HepG2 (cell line): ENCODE measurements at regions not wholly inside any gene's neighbourhood (a gene's known extent, or its start where the extent isn't known, plus 50 kb on each side); places are given as distances from the start of the nearest gene placed in this dataset.

Experiments used
- ATAC-seq: fragments of 200-7000 bp; cut with Tn5 transposase; 3 replicates; pipeline ENCODE4 v1.9.1; 2020; ENCODE audit warnings: mild to moderate bottlenecking, moderate library complexity
- BruUV-seq: library from RNA; stranded (reverse); fragments of 400-500 nt; replicated peaks from 2 replicates; lab custom pipeline; 2021; lab: Mats Ljungman, UMichigan
- CTCF ChIA-PET: fragments of 300-600 bp; formaldehyde crosslinking; extraction: SDS; loops from one replicate; lab custom pipeline; 2021; ENCODE audit warnings: low total read pairs, inconsistent platforms, low intra/inter-chr PET ratio; lab: Yijun Ruan, JAX
- POLR2A ChIA-PET: fragments of 350-600 bp; sonication (Branson Sonifier 250); formaldehyde crosslinking; loops from one replicate; lab custom pipeline; 2020; ENCODE audit warnings: antibody characterized with exemption, inconsistent platforms; lab: Yijun Ruan, JAX
- DNase-seq: peaks from one replicate; pipeline ENCODE4 v3.0.0-alpha.2; 2015; ENCODE audit warnings: low spot score
- FAIRE-seq: peaks from 3 replicates; lab custom pipeline; 2011; peaks lifted over from hg19 to GRCh38; lab: Jason Lieb, UNC
- H2AFZ ChIP-seq: one replicate; pipeline ENCODE4 v1.6.1; 2011; ENCODE audit warnings: low read length, inconsistent platforms
- H3K27ac ChIP-seq: fragments of 300-600 bp; 3 replicates; pipeline ENCODE4 v1.8.0; 2011; ENCODE audit warnings: mixed run types, mild to moderate bottlenecking, mixed read lengths, low read length, inconsistent platforms; ENCODE audit not compliant: insufficient read depth; ENCODE audit errors: extremely low read length
- H3K27me3 ChIP-seq, 2 experiments: fragments of 200-600 bp in 1 of 2; 2 replicates in 1 of 2; 3 replicates in 1 of 2; pipeline versions ENCODE4 v1.6.0 to v1.8.0; 2011; ENCODE audit warnings: low read length in 2 of 2, mild to moderate bottlenecking in 2 of 2, moderate library complexity in 2 of 2, inconsistent platforms in 1 of 2; ENCODE audit not compliant: insufficient read depth in 2 of 2, control insufficient read depth in 1 of 2
- H3K36me3 ChIP-seq, 2 experiments: fragments of 200-600 bp in 1 of 2; replicated peaks in 1 of 2; 2 replicates in 1 of 2; 3 replicates in 1 of 2; pipeline versions ENCODE4 v1.5.1 to v1.8.0; 2011; ENCODE audit warnings: low read length in 2 of 2, inconsistent platforms in 1 of 2; ENCODE audit not compliant: insufficient read depth in 2 of 2, control insufficient read depth in 1 of 2
- H3K4me1 ChIP-seq: 2 replicates; pipeline ENCODE4 v1.5.1; 2012; ENCODE audit warnings: low read length, inconsistent platforms; ENCODE audit not compliant: insufficient read depth
- H3K4me2 ChIP-seq: 2 replicates; pipeline ENCODE4 v1.6.0; 2011; ENCODE audit warnings: low read depth, low read length, inconsistent platforms
- H3K4me3 ChIP-seq, 3 experiments: fragments of 200-600 bp in 1 of 3; sonication (generic), shearing (Covaris generic) in 1 of 3; replicated peaks in 1 of 3; 2 replicates each; pipeline ENCODE4 v1.5.1; 2011 to 2016; ENCODE audit warnings: low read length in 3 of 3, inconsistent platforms in 2 of 3, low read depth in 2 of 3, mild to moderate bottlenecking in 2 of 3, control low read depth in 1 of 3, mixed read lengths in 1 of 3; ENCODE audit not compliant: insufficient read depth in 1 of 3
- H3K79me2 ChIP-seq: one replicate; pipeline ENCODE4 v1.6.1; 2011; ENCODE audit warnings: low read length, inconsistent platforms; ENCODE audit not compliant: insufficient read depth
- H3K9ac ChIP-seq: 2 replicates; pipeline ENCODE4 v1.6.0; 2011; ENCODE audit warnings: mild to moderate bottlenecking, low read depth, low read length, inconsistent platforms; ENCODE audit not compliant: insufficient read depth
- H3K9me3 ChIP-seq: 2 replicates; pipeline ENCODE4 v1.5.1; 2012; ENCODE audit warnings: mild to moderate bottlenecking, low read length
- H4K20me1 ChIP-seq: 2 replicates; pipeline ENCODE4 v1.6.0; 2011; ENCODE audit warnings: inconsistent platforms, mild to moderate bottlenecking, low read length, moderate library complexity; ENCODE audit not compliant: insufficient read depth
- CEBPZ ChIP-seq: IDR thresholded peaks from 2 replicates; pipeline ENCODE4 v1.6.1; 2012; ENCODE audit warnings: low read length, improper control_type of control experiment
- CHD2 ChIP-seq: IDR thresholded peaks from 2 replicates; pipeline ENCODE4 v1.6.1; 2011; ENCODE audit warnings: low read depth, low read length, improper control_type of control experiment
- HNF1B ChIP-seq: sonication (generic); formaldehyde crosslinking; IDR thresholded peaks from 2 replicates; pipeline ENCODE4 v1.5.1; 2020; ENCODE audit warnings: mild to moderate bottlenecking, moderate library complexity, missing genetic modification reagents
- IRF2 ChIP-seq: IDR thresholded peaks from 2 replicates; pipeline ENCODE4 v1.6.1; 2018; ENCODE audit warnings: missing genetic modification reagents, missing compliant biosample characterization
- TBX3 ChIP-seq: fragments of 450-650 bp; IDR thresholded peaks from 2 replicates; pipeline ENCODE4 v1.6.1; 2017; ENCODE audit warnings: antibody characterized with exemption, mild to moderate bottlenecking, inconsistent platforms, borderline replicate concordance
- TCF12 ChIP-seq, 2 experiments: fragments of 450-650 bp in 1 of 2; sonication (generic) in 1 of 2; formaldehyde crosslinking in 1 of 2; IDR thresholded peaks; 2 replicates each; pipeline versions ENCODE4 v1.6.1 to v1.8.0; 2017 to 2022; ENCODE audit warnings: antibody characterized with exemption in 1 of 2, mild to moderate bottlenecking in 1 of 2, missing genetic modification reagents in 1 of 2, moderate library complexity in 1 of 2
- TFDP2 ChIP-seq: sonication (generic); formaldehyde crosslinking; IDR thresholded peaks from 2 replicates; pipeline ENCODE4 v1.4.0; 2020; ENCODE audit warnings: missing genetic modification reagents
- YY1 ChIP-seq: IDR thresholded peaks from 2 replicates; pipeline ENCODE4 v1.6.1; 2011; ENCODE audit warnings: low read length, low read depth, moderate library complexity, mild to moderate bottlenecking; ENCODE audit not compliant: insufficient read depth, insufficient replicate concordance
- ZBTB34 ChIP-seq: sonication (generic); formaldehyde crosslinking; IDR thresholded peaks from 2 replicates; pipeline ENCODE4 v1.8.0; 2022; ENCODE audit warnings: mild to moderate bottlenecking, missing genetic modification reagents
- ZFP41 ChIP-seq: sonication (generic); formaldehyde crosslinking; IDR thresholded peaks from 2 replicates; pipeline ENCODE4 v1.4.0; 2020; ENCODE audit warnings: mild to moderate bottlenecking, missing genetic modification reagents, borderline replicate concordance
- ZNF124 ChIP-seq: sonication (generic); formaldehyde crosslinking; IDR thresholded peaks from 2 replicates; pipeline ENCODE4 v1.4.0; 2020; ENCODE audit warnings: missing genetic modification reagents
- ZNF644 ChIP-seq: IDR thresholded peaks from 2 replicates; pipeline ENCODE4 v1.6.1; 2016; ENCODE audit warnings: low read depth
- WGBS: methylation state at CpG from one replicate; pipeline ENCODE4 v1.1.6; 2017; ENCODE audit warnings: low lambda C conversion rate; 5-methylcytosine and 5-hydroxymethylcytosine counted together
- in situ Hi-C: cut with HindIII; loops from 2 replicates; pipeline ENCODE4 v1.10.0; 2017; ENCODE audit warnings: low pct_unique_long_range_greater_than_20kb; ENCODE audit not compliant: extremely low pct_ligation_motif_present
- intact Hi-C: fragments of 100-400 bp; cut with micrococcal nuclease; formaldehyde crosslinking; loops from one replicate; pipeline ENCODE4 v1.10.0; 2022; ENCODE audit not compliant: unreplicated experiment

- TF ChIP-seq HNF1B (CRISPR knock-in tag): no peak
- TF ChIP-seq ZBTB34 (CRISPR knock-in tag): no peak
- no peak for TF ChIP-seq ZFP41 (CRISPR knock-in tag)
- no peak for TF ChIP-seq ZNF644 (CRISPR knock-in tag)
- TF ChIP-seq IRF2 (CRISPR knock-in tag): no peak
- TF ChIP-seq, all 625 proteins: peak for 0
Observed at GRCh38 chr2:139529080-139529479, 748.9 kb upstream of the NXPH2 start (continued).

- CTCF ChIA-PET: no interaction called here
- Histone ChIP-seq H3K4me3 (no peak overlapping the region), H3K4me1 (no peaks in the 10 kb centered on the region), H3K9me3 (no peaks in the 10 kb centered on the region), H3K27ac (no peak overlapping the region), H3K79me2 (no peaks in the 10 kb centered on the region), H3K9ac (no peak overlapping the region), H4K20me1 (no peaks in the 10 kb centered on the region), H3K36me3 (no peaks in the 10 kb centered on the region), H2AFZ (no peak overlapping the region), H3K27me3 (no peaks in the 10 kb centered on the region), H3K4me2 (no peak overlapping the region)
- ATAC-seq: no peak
- no peak for DNase-seq
- intact Hi-C loops: no loop called here
- FAIRE-seq: no peak
- POLR2A ChIA-PET: no interaction called here
- TF ChIP-seq CEBPZ (no peak), CHD2 (no peak), TCF12 (IDR thresholded peaks at IDR 0.05) (no peak), TCF12 (CRISPR knock-in tag; IDR thresholded peaks at IDR 0.05) (no peak), ZNF124 (CRISPR knock-in tag) (no peak), TFDP2 (CRISPR knock-in tag) (no peak), YY1 (no peak), TBX3 (no peak)
- in situ Hi-C loops: no loop called here
- no TSS peak for BruUV-seq
- 2% methylated on average over 1 of the region's 1 CpG for WGBS
Observed at GRCh38 chr2:139526781-139527180, 746.6 kb upstream of the NXPH2 start.
